ENCODE measurements at regions not wholly inside any gene's neighbourhood (a gene's known extent, or its start where the extent isn't known, plus 50 kb on each side); places are given as distances from the start of the nearest gene placed in this dataset.
"Not testable (repeated sequence)": the region's sequence is repeated elsewhere in the genome, so short reads cannot be mapped to it uniquely, and the experiment has no call there.

DNA sequence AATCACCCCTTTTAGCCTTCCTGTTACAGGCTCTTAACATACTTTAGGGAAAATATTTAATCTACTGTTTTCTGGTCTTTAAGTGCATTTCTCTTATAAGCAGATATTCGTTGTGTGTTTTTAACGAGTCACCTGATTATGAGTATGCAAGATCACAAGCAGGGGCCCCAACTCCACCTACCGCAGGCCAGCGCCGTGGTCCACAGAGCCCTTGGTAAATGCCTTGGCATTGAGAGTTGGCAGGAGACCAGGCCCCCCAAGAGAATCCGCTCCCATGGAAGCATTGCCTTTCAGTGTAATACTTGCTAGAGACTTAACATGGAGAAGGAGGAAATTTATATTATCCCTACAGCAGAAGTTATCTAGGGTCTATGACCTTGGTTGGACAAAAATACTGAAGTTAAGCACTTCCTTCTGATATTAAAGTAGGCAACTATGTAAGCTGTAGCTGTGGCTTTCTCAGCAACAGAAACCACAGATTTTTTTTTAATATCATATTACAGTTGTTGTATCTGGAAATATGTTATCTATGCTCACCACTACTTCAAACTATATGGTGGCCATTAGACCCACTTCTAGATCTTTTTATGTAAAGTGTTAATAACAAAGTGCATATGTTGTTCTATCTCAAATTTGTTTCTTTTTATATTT is 241.8 kb upstream of the MGAT5 start:
- Mint-ChIP-seq H3K27me3 (no peaks in the 10 kb centered on the region), H3K27ac (no peak overlapping the region), H3K4me3 (no peak overlapping the region), H3K9me3 (no peaks in the 10 kb centered on the region), H3K36me3 (ENCODE audit: low read depth) (no peaks in the 10 kb centered on the region), H3K4me1 (ENCODE audit: low read depth) (no peaks in the 10 kb centered on the region)
- no peak for DNase-seq

DNA sequence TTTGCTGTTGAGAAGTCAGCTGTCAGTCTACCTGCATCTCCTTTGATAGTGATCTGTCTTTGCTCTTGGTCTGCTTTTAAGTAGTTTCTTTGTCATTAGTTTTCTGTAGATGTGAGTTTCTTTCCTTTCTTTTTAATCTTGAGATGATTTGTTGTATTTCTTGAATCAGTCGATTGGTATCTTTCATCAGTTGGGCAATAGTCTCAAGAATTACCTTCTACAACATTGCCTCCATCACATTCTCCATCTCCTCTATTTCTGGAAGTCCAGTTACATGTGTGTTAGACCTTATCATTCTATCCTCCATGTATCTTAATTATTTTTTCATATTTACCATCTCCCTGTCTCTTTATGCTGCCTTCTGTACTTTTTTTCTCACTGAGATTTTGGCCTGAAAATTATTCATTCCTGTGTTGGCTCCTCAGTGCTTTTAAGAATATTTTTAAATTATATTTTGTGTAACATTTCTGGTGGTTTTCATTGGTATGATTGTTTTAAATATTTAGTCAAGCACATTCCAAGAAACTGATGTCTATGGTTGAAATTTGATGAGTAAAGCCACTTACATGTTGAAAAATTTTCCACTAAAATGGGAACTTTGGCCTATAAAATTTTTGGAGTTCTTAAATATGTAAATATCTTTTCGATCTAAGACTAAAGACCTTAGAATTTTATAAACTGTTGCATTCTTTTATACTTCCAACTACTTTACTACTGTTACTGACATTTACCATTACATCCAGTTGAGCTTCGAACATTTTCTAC is 239.5 kb upstream of the MGAT5 start:
- no peak overlapping the region for H3K4me3 Mint-ChIP-seq
- H3K4me1 Mint-ChIP-seq (ENCODE audit: low read depth), result no peaks in the 10 kb centered on the region
- H3K36me3 Mint-ChIP-seq (ENCODE audit: low read depth), result no peaks in the 10 kb centered on the region
- H3K9me3 Mint-ChIP-seq, result no peaks in the 10 kb centered on the region
- H3K27ac Mint-ChIP-seq, result no peak overlapping the region
- no peak for DNase-seq
- no peaks in the 10 kb centered on the region for H3K27me3 Mint-ChIP-seq

DNA sequence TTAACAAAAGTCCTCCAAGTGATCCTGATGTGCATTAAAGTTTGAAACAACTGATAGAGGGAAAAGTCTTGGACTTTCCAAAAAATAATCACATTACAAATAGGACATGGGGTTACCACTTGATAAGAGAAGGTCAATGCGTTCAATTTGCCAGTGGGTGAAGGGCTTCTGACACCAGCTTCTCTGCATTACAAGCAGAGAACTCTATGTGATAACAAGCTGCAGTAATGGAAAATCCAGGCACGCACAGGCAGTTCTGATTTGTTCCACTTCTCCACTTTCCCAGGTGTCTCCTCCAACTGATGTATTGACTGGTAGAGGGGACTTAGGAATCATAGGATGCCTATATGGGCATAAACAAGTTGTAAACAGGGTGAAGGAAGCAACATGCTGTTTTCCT is 234.0 kb upstream of the MGAT5 start:
- DNase-seq, result no peak
- H3K27me3 Mint-ChIP-seq, result peaks cover 7% of the 10 kb centered on the region
- no peak overlapping the region for H3K4me3 Mint-ChIP-seq
- H3K27ac Mint-ChIP-seq, result no peak overlapping the region
- H3K36me3 Mint-ChIP-seq (ENCODE audit: low read depth), result no peaks in the 10 kb centered on the region
- H3K9me3 Mint-ChIP-seq, result no peaks in the 10 kb centered on the region
- H3K4me1 Mint-ChIP-seq (ENCODE audit: low read depth), result peaks cover 16% of the 10 kb centered on the region

DNA sequence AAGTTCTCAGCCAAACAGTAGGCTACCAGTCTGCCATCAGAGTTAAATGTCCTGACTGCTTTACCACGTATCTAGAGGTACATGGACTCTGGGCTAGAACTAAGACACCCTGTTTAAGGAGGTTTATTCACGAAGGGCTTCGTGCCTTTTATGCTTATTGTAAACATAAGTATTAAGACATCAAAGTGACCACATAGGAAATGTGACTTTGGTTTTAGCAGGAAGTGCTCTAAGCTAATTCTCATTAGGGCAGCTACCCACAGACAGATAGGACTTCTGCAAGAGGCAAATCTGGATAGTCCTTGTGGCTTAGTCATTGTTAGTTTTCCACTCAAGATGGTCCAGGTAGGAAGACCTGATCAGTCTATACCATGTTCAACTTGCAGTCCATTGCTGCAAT is 233.3 kb upstream of the MGAT5 start:
- Mint-ChIP-seq H3K27me3 (peaks cover 7% of the 10 kb centered on the region), H3K36me3 (ENCODE audit: low read depth) (no peaks in the 10 kb centered on the region), H3K4me3 (no peak overlapping the region), H3K9me3 (no peaks in the 10 kb centered on the region), H3K27ac (no peak overlapping the region), H3K4me1 (ENCODE audit: low read depth) (peaks cover 16% of the 10 kb centered on the region)
- no peak for DNase-seq

DNA sequence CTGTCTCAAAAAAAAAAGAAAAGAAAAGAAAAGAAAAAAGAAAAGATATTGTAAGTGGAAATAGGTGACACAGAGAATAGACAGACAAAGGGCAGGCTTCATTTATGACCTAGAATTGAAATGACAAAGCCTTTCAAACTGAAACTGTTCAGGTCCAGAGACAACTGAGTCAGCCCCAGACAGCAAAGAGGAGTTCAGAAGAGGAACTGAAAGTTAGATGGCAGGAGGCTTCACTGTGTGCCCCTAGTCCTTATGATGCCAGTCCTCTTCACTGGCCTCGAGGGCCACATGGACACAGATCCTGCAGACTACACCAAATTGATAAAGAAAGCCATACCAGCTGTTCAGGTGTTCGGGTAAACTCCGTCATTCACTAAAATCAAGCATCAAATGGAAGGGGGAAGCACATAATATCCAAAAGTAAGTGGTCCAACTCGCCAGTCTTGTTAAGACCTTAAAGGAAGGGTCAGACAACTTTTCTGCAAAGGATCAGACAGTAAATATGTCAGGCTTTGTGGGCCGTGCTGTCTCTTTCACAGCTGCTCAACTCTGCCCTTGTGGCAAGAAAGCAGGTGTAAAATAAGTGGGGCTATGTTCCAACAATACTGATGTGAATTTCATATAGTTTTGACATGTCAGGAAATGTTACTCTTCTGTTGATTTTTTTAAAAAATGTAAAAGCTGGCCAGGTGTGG is 231.9 kb upstream of the MGAT5 start:
- Mint-ChIP-seq H3K27me3 (peaks cover 20% of the 10 kb centered on the region), H3K4me3 (no peak overlapping the region), H3K36me3 (ENCODE audit: low read depth) (no peaks in the 10 kb centered on the region), H3K9me3 (no peaks in the 10 kb centered on the region), H3K27ac (no peak overlapping the region), H3K4me1 (ENCODE audit: low read depth) (peaks cover 16% of the 10 kb centered on the region)
- DNase-seq, result no peak

DNA sequence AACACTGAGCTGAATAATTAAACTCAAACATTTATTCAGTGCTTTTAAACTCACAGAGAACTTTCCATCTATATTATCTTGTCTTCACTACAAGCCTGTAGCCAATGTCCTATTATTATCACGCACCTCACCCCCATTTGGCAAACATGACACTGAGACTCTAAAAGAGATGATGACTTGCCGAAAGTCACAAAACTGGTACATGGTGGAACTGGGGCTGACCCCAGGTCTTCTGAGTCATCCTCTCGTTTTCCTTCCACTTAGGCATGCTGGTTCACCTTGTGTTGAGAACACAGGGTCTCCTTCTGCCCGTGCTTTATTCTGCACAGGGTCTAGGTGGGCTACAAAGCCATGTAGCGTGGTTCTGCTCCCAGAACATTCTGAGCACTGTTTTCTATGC is 230.0 kb upstream of the MGAT5 start:
- no peak overlapping the region for H3K4me3 Mint-ChIP-seq
- H3K27ac Mint-ChIP-seq, result no peak overlapping the region
- H3K27me3 Mint-ChIP-seq, result peaks cover 36% of the 10 kb centered on the region
- no peak for DNase-seq
- H3K36me3 Mint-ChIP-seq (ENCODE audit: low read depth), result no peaks in the 10 kb centered on the region
- no peaks in the 10 kb centered on the region for H3K9me3 Mint-ChIP-seq
- peaks cover 16% of the 10 kb centered on the region for H3K4me1 Mint-ChIP-seq (ENCODE audit: low read depth)

DNA sequence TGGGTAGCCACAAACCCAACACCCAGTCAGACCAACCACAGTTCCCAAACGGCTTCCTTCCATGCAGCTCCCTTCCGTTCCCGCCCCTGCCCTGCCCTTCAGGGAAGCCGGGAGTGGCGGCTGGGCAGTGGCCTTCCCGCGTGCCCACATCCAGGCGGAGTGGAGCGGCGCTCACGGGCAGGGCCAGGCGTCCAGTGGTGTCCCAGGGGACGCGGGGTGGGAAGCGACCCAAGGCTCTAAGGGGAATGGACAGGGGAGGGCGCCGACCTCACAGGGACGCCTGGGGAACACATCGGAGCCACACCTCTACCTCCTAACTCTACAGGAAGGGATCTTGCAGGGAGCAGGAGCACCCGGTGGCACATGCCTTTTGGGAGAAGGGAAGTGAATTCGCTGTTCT is 225.9 kb upstream of the MGAT5 start:
- H3K27ac Mint-ChIP-seq, result no peak overlapping the region
- H3K4me1 Mint-ChIP-seq (ENCODE audit: low read depth), result no peaks in the 10 kb centered on the region
- no peaks in the 10 kb centered on the region for H3K36me3 Mint-ChIP-seq (ENCODE audit: low read depth)
- no peak for DNase-seq
- peaks cover 66% of the 10 kb centered on the region for H3K27me3 Mint-ChIP-seq
- H3K4me3 Mint-ChIP-seq, result no peak overlapping the region
- no peaks in the 10 kb centered on the region for H3K9me3 Mint-ChIP-seq

DNA sequence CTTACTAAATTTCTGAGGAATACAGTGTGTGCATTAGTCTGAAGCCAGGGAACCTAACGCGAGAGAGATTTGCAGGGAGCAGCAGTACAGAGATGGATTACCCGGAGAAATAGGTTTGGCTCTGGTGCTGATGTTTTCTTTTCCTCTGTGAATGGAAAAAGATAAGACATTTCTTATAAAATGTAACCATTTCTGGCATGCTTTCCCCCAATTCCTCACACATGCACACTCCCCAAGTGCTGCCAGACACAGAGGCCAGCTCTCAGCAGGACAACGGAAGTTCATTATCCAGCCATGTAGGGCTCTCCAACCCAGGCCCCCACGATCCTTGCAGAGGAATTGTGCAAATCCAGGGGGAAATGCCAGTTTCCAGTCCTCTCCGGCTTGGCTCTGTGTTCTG is 224.5 kb upstream of the MGAT5 start:
- H3K9me3 Mint-ChIP-seq, result no peaks in the 10 kb centered on the region
- no peak overlapping the region for H3K4me3 Mint-ChIP-seq
- H3K36me3 Mint-ChIP-seq (ENCODE audit: low read depth), result no peaks in the 10 kb centered on the region
- H3K27ac Mint-ChIP-seq, result no peak overlapping the region
- no peaks in the 10 kb centered on the region for H3K4me1 Mint-ChIP-seq (ENCODE audit: low read depth)
- no peak for DNase-seq
- peaks cover 68% of the 10 kb centered on the region for H3K27me3 Mint-ChIP-seq

DNA sequence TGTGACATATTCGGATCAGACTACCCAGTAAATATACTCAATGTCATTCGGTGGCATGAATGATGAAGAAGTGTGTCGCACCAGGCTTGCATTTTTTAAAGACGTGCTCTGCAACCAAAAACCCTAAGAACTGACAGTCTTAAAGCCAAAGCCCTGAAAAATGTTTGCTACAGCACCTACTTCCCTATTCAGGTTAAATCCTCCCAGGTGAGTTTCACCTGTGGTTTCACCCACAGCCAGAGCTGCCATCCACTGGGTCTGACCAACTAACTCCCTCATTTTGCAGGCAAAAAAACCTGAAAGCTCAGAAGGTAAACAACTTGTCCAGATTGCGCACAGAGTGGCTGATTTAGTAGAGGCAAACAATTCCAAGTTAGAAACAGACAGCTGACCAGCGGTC is 222.3 kb upstream of the MGAT5 start:
- Mint-ChIP-seq H3K4me3 (no peak overlapping the region), H3K27me3 (peaks cover 65% of the 10 kb centered on the region), H3K9me3 (no peaks in the 10 kb centered on the region), H3K4me1 (ENCODE audit: low read depth) (no peaks in the 10 kb centered on the region), H3K27ac (no peak overlapping the region), H3K36me3 (ENCODE audit: low read depth) (no peaks in the 10 kb centered on the region)
- no peak for DNase-seq

DNA sequence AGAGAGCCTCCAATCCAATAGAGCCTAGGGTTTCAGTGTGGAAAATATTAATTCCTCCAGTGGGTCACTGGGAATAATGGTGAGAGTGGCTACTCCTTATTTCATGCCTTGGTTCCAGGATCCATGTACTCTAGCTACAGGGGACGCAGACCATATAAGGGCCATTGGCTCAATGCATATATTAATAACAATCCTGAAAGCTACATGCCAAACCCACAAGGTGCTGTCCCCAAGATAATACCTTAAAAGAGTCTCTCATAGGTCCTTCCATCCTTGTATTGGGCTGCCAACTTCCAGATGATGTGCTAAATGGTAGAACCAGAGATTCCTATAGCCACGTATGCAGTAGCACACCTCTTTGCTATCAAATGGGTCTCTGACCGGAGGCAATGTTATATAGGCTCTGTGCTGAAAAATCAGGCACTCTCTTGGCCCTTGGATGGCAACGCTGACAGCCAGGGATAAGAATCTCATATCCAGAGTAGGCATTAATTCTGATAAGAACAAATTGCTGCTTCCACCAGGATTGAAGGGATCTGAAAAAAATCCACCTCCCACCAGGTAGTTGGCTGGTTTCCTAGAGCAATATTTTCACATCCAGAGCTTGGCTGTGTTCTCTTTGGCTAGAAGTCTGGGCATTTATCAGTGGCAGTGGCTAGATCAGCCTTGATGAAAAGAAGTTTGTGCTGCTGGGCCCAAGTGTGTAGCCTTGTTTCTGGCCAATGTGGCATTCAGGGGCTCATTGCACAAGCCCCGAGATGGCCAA is 218.1 kb upstream of the MGAT5 start:
- Mint-ChIP-seq H3K4me1 (ENCODE audit: low read depth) (peaks cover 7% of the 10 kb centered on the region), H3K4me3 (no peak overlapping the region), H3K27me3 (peaks cover 35% of the 10 kb centered on the region), H3K9me3 (peaks cover 2% of the 10 kb centered on the region), H3K36me3 (ENCODE audit: low read depth) (no peaks in the 10 kb centered on the region), H3K27ac (no peak overlapping the region)
- no peak for DNase-seq

DNA sequence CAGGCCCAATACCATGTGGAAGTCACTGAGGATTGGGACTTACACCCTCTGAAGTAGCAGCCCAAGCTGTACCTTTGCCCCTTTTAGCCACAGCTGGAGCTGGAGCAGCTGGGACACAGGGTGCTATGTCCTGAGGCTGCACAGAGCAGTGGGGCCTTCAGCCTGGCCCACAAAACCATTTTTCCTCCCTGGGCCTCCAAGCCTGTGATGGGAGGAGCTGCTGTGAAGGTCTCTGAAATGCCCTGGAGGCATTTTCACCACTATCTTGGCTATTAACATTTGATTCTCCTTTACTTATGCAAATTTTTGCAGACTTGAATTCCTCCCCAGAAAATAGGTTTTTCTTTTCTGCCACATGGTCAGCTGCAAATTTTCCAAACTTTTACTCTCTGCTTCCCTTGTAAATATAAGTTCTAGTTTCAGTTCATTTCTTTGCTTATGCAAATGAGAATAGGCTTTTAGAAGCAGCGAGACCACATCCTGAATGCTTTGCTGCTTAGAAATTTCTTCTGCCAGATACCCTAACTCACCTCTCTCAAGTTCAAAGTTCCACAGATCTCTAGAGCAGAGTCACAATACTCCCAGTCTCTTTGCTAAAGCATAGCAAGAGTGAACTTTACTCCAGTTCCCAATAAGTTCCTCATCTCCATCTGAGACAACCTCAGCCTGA is 213.8 kb upstream of the MGAT5 start:
- Mint-ChIP-seq H3K4me1 (ENCODE audit: low read depth) (peaks cover 7% of the 10 kb centered on the region), H3K36me3 (ENCODE audit: low read depth) (no peaks in the 10 kb centered on the region), H3K27ac (no peak overlapping the region), H3K27me3 (peaks cover 12% of the 10 kb centered on the region), H3K4me3 (no peak overlapping the region), H3K9me3 (peaks cover 2% of the 10 kb centered on the region)
- DNase-seq, result no peak

DNA sequence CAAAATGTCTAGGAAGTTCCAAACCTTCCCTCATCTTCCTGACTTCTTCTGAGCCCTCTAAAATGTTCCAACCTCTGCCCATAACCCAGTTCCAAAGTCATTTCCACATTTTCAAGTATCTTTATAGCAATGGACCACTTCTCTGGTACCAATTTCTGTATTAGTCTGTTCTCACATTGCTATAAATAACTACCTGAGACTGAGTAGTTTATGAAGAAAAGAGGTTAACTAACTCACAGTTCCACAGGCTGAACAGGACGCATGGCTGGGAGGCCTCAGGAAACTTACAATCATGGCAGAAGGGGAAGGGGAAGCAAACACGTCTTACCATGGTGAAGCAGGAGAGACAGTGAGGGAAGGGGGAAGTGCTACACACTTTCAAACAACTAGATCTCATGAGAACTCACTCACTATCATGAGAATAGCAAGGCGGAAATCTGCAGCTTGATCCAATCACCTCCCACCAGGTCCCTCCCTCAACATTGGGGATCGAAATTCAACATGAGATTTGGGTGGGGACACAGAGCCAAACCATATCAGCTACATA is 213.2 kb upstream of the MGAT5 start:
- H3K27ac Mint-ChIP-seq; H3K36me3 Mint-ChIP-seq (ENCODE audit: low read depth); H3K4me3 Mint-ChIP-seq; DNase-seq; H3K9me3 Mint-ChIP-seq; H3K4me1 Mint-ChIP-seq (ENCODE audit: low read depth): not testable (repeated sequence)
- H3K27me3 Mint-ChIP-seq, result peaks cover 18% of the 10 kb centered on the region

DNA sequence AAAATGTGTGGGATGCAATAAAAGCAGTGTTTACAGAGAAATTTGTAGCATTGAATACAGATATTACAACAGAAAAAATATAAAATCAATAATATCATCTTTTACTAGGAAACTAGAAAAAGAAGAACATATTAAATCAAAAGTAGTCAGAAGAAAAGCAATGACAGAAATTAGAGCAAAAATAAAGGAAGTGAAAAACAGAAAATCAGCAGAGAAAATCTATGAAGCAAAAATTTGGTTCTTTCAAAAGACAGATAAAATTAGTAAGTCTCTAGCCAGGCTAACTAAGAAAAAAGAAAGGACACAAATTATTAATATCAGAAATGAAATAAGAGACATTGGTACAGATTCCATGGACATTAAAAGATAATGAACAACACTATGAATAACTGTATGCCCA is 212.0 kb upstream of the MGAT5 start:
- no peaks in the 10 kb centered on the region for H3K36me3 Mint-ChIP-seq (ENCODE audit: low read depth)
- H3K4me3 Mint-ChIP-seq, result no peak overlapping the region
- no peak overlapping the region for H3K27ac Mint-ChIP-seq
- peaks cover 12% of the 10 kb centered on the region for H3K27me3 Mint-ChIP-seq
- H3K9me3 Mint-ChIP-seq, result peaks cover 2% of the 10 kb centered on the region
- peaks cover 7% of the 10 kb centered on the region for H3K4me1 Mint-ChIP-seq (ENCODE audit: low read depth)
- no peak for DNase-seq

DNA sequence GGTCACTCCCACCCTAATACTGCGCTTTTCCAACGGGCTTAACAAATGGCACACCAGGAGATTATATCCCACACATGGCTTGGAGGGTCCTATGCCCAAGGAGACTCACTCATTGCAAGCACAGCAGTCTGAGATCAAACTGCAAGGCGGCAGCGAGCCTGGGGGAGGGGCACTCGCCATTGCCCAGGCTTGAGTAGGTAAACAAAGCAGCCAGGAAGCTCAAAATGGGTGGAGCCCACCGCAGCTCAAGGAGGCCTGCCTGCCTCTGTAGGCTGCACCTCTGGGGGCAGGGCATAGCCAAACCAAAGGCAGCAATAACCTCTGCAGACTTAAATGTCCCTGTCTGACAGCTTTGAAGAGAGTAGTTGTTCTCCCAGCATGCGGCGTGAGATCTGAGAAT is 210.8 kb upstream of the MGAT5 start:
- not testable (repeated sequence) for DNase-seq; H3K36me3 Mint-ChIP-seq (ENCODE audit: low read depth); H3K4me3 Mint-ChIP-seq; H3K27ac Mint-ChIP-seq; H3K9me3 Mint-ChIP-seq; H3K4me1 Mint-ChIP-seq (ENCODE audit: low read depth)
- H3K27me3 Mint-ChIP-seq, result peaks cover 13% of the 10 kb centered on the region
